ENCODE measurements at regions not wholly inside any gene's neighbourhood (a gene's known extent, or its start where the extent isn't known, plus 50 kb on each side); places are given as distances from the start of the nearest gene placed in this dataset.

GRCh38 chr10:78783753-78784152 is 285.0 kb upstream of the ZMIZ1 start:
- FAIRE-seq (no peak), DNase-seq (ENCODE audit: insufficient read length, low spot score) (no peak)
- no peak for TF ChIP-seq CTCF (IDR thresholded peaks at IDR 0.05; ENCODE audit: insufficient read depth, missing control alignments)

- TF ChIP-seq CTCF (IDR thresholded peaks at IDR 0.05; ENCODE audit: insufficient read depth, missing control alignments) = no peak
- FAIRE-seq (no peak), DNase-seq (ENCODE audit: insufficient read length, low spot score) (no peak)
Observed at GRCh38 chr10:78784546-78784945, 284.2 kb upstream of the ZMIZ1 start.

GRCh38 chr10:78785066-78785465 is 283.7 kb upstream of the ZMIZ1 start:
- FAIRE-seq = no peak
- TF ChIP-seq CTCF (IDR thresholded peaks at IDR 0.05; ENCODE audit: insufficient read depth, missing control alignments) = no peak
- DNase-seq (ENCODE audit: insufficient read length, low spot score) = no peak

GRCh38 chr10:78785991-78786390 is 282.8 kb upstream of the ZMIZ1 start:
- DNase-seq (ENCODE audit: insufficient read length, low spot score) (no peak), FAIRE-seq (no peak)
- no peak for TF ChIP-seq CTCF (IDR thresholded peaks at IDR 0.05; ENCODE audit: insufficient read depth, missing control alignments)

- FAIRE-seq = no peak
- no peak for DNase-seq (ENCODE audit: insufficient read length, low spot score)
- no peak for TF ChIP-seq CTCF (IDR thresholded peaks at IDR 0.05; ENCODE audit: insufficient read depth, missing control alignments)
Observed at GRCh38 chr10:78787125-78787524, 281.6 kb upstream of the ZMIZ1 start.

- FAIRE-seq (no peak), DNase-seq (ENCODE audit: insufficient read length, low spot score) (no peak)
- TF ChIP-seq CTCF (IDR thresholded peaks at IDR 0.05; ENCODE audit: insufficient read depth, missing control alignments) = no peak
Observed at GRCh38 chr10:78794736-78795455, 273.9 kb upstream of the ZMIZ1 start.

GRCh38 chr10:78798976-78799730 is 269.6 kb upstream of the ZMIZ1 start:
- FAIRE-seq (no peak), DNase-seq (ENCODE audit: insufficient read length, low spot score) (no peak)
- no peak for TF ChIP-seq CTCF (IDR thresholded peaks at IDR 0.05; ENCODE audit: insufficient read depth, missing control alignments)

Data from D721Med (cell line).